IPS-18a (cell line): ENCODE measurements at regions not wholly inside any gene's neighbourhood (a gene's known extent, or its start where the extent isn't known, plus 50 kb on each side); places are given as distances from the start of the nearest gene placed in this dataset.

Experiments used
- H3K27ac ChIP-seq: one replicate; pipeline ENCODE4 v1.5.1; 2013; ENCODE audit warnings: low read length
- H3K27me3 ChIP-seq: one replicate; pipeline ENCODE4 v1.6.1; 2013; ENCODE audit warnings: mild to moderate bottlenecking, low read length; ENCODE audit not compliant: control insufficient read depth, insufficient read depth
- H3K36me3 ChIP-seq: one replicate; pipeline ENCODE4 v1.6.1; 2013; ENCODE audit warnings: low read depth, low read length; ENCODE audit not compliant: control insufficient read depth
- H3K4me1 ChIP-seq: one replicate; pipeline ENCODE4 v1.6.1; 2013; ENCODE audit warnings: low read depth, low read length; ENCODE audit not compliant: control insufficient read depth
- H3K4me3 ChIP-seq: one replicate; pipeline ENCODE4 v1.5.1; 2013; ENCODE audit warnings: low read length
- H3K9ac ChIP-seq: one replicate; pipeline ENCODE4 v1.6.1; 2013; ENCODE audit warnings: mild to moderate bottlenecking, low read length, moderate library complexity
- H3K9me3 ChIP-seq: one replicate; pipeline ENCODE4 v1.6.1; 2013; ENCODE audit warnings: low read depth, low read length; ENCODE audit not compliant: control insufficient read depth

- Histone ChIP-seq H3K27me3 (no peaks in the 10 kb centered on the region), H3K36me3 (no peaks in the 10 kb centered on the region), H3K4me1 (peaks cover 18% of the 10 kb centered on the region), H3K9ac (no peak overlapping the region), H3K4me3 (no peak overlapping the region), H3K27ac (no peak overlapping the region), H3K9me3 (no peaks in the 10 kb centered on the region)
Observed at GRCh38 chr1:88455621-88456256, 228.3 kb upstream of the PKN2 start.

- Histone ChIP-seq H3K4me1 (peaks cover 18% of the 10 kb centered on the region), H3K27ac (no peak overlapping the region), H3K9ac (no peak overlapping the region), H3K4me3 (no peak overlapping the region), H3K27me3 (peaks cover 8% of the 10 kb centered on the region), H3K36me3 (no peaks in the 10 kb centered on the region), H3K9me3 (no peaks in the 10 kb centered on the region)
Observed at GRCh38 chr1:88457197-88457596, 226.9 kb upstream of the PKN2 start.

GRCh38 chr1:88461007-88461406, 223.1 kb upstream of the PKN2 start:
- Histone ChIP-seq H3K9ac (no peak overlapping the region), H3K27ac (no peak overlapping the region), H3K4me3 (no peak overlapping the region), H3K4me1 (peaks cover under 1% of the 10 kb centered on the region), H3K9me3 (no peaks in the 10 kb centered on the region), H3K27me3 (peaks cover 9% of the 10 kb centered on the region), H3K36me3 (no peaks in the 10 kb centered on the region)

GRCh38 chr1:88462096-88462487, 222.0 kb upstream of the PKN2 start:
- H3K27me3 ChIP-seq = peaks cover 9% of the 10 kb centered on the region
- H3K4me1 ChIP-seq = no peaks in the 10 kb centered on the region
- H3K27ac ChIP-seq = no peak overlapping the region
- H3K9ac ChIP-seq = peak overlapping the region; percentile 32
- H3K9me3 ChIP-seq = no peaks in the 10 kb centered on the region
- no peaks in the 10 kb centered on the region for H3K36me3 ChIP-seq
- H3K4me3 ChIP-seq = peak overlapping the region; percentile 66

- no peaks in the 10 kb centered on the region for H3K36me3 ChIP-seq
- peaks cover 9% of the 10 kb centered on the region for H3K27me3 ChIP-seq
- peak overlapping the region; percentile 66 for H3K4me3 ChIP-seq
- peak overlapping the region; percentile 61 for H3K9ac ChIP-seq
- H3K4me1 ChIP-seq = no peaks in the 10 kb centered on the region
- no peak overlapping the region for H3K27ac ChIP-seq
- no peaks in the 10 kb centered on the region for H3K9me3 ChIP-seq
Observed at GRCh38 chr1:88462488-88463261, 221.4 kb upstream of the PKN2 start.

GRCh38 chr1:88463401-88463985, 220.6 kb upstream of the PKN2 start:
- H3K4me1 ChIP-seq = no peaks in the 10 kb centered on the region
- no peak overlapping the region for H3K9ac ChIP-seq
- H3K27ac ChIP-seq = no peak overlapping the region
- H3K4me3 ChIP-seq = peak overlapping the region; percentile 55
- no peaks in the 10 kb centered on the region for H3K9me3 ChIP-seq
- H3K27me3 ChIP-seq = peaks cover 9% of the 10 kb centered on the region
- H3K36me3 ChIP-seq = no peaks in the 10 kb centered on the region

GRCh38 chr1:88466011-88466410, 218.1 kb upstream of the PKN2 start:
- H3K27ac ChIP-seq = no peak overlapping the region
- H3K9ac ChIP-seq = no peak overlapping the region
- no peak overlapping the region for H3K4me3 ChIP-seq
- H3K4me1 ChIP-seq = no peaks in the 10 kb centered on the region
- peaks cover 9% of the 10 kb centered on the region for H3K27me3 ChIP-seq
- no peaks in the 10 kb centered on the region for H3K36me3 ChIP-seq
- no peaks in the 10 kb centered on the region for H3K9me3 ChIP-seq

- H3K36me3 ChIP-seq = no peaks in the 10 kb centered on the region
Observed at GRCh38 chr1:88466899-88467580, 217.0 kb upstream of the PKN2 start.

GRCh38 chr1:88472298-88472697, 211.8 kb upstream of the PKN2 start:
- H3K27ac ChIP-seq = no peak overlapping the region
- no peak overlapping the region for H3K9ac ChIP-seq
- no peak overlapping the region for H3K4me3 ChIP-seq
- no peaks in the 10 kb centered on the region for H3K27me3 ChIP-seq
- H3K9me3 ChIP-seq = no peaks in the 10 kb centered on the region
- no peaks in the 10 kb centered on the region for H3K36me3 ChIP-seq
- H3K4me1 ChIP-seq = no peaks in the 10 kb centered on the region

More at GRCh38 chr1:88466899-88467580, 217.0 kb upstream of the PKN2 start:
- Histone ChIP-seq H3K4me3 (no peak overlapping the region), H3K27me3 (peaks cover 2% of the 10 kb centered on the region), H3K9me3 (no peaks in the 10 kb centered on the region), H3K4me1 (no peaks in the 10 kb centered on the region), H3K27ac (no peak overlapping the region), H3K9ac (no peak overlapping the region)

GRCh38 chr1:88472714-88473113, 211.4 kb upstream of the PKN2 start:
- Histone ChIP-seq H3K9ac (no peak overlapping the region), H3K4me3 (no peak overlapping the region), H3K9me3 (no peaks in the 10 kb centered on the region), H3K27ac (no peak overlapping the region), H3K36me3 (no peaks in the 10 kb centered on the region), H3K4me1 (no peaks in the 10 kb centered on the region), H3K27me3 (no peaks in the 10 kb centered on the region)

GRCh38 chr1:88474555-88475304, 209.3 kb upstream of the PKN2 start:
- Histone ChIP-seq H3K9me3 (no peaks in the 10 kb centered on the region), H3K9ac (no peak overlapping the region), H3K27ac (no peak overlapping the region), H3K27me3 (no peaks in the 10 kb centered on the region), H3K36me3 (no peaks in the 10 kb centered on the region), H3K4me3 (no peak overlapping the region), H3K4me1 (no peaks in the 10 kb centered on the region)
